GM13977 (cell line): ENCODE measurements at regions not wholly inside any gene's neighbourhood (a gene's known extent, or its start where the extent isn't known, plus 50 kb on each side); places are given as distances from the start of the nearest gene placed in this dataset.

Source experiments
- DNase-seq: peaks from one replicate; pipeline ENCODE4 v3.0.0; 2012; ENCODE audit warnings: low spot score
- CTCF ChIP-seq: IDR thresholded peaks from 2 replicates; pipeline ENCODE4 v1.5.1; 2012; ENCODE audit warnings: mild to moderate bottlenecking, control low read depth; ENCODE audit not compliant: insufficient read depth; ENCODE audit errors: extremely low read depth, missing control alignments
- in situ Hi-C: fragments of 300-500 bp; cut with MboI; formaldehyde crosslinking; loops from one replicate; pipeline ENCODE4 v1.12.0; 2022; ENCODE audit warnings: low sequenced_read_pairs, low pct_unique_long_range_greater_than_20kb, mixed read lengths, inconsistent platforms; ENCODE audit not compliant: unreplicated experiment

DNA sequence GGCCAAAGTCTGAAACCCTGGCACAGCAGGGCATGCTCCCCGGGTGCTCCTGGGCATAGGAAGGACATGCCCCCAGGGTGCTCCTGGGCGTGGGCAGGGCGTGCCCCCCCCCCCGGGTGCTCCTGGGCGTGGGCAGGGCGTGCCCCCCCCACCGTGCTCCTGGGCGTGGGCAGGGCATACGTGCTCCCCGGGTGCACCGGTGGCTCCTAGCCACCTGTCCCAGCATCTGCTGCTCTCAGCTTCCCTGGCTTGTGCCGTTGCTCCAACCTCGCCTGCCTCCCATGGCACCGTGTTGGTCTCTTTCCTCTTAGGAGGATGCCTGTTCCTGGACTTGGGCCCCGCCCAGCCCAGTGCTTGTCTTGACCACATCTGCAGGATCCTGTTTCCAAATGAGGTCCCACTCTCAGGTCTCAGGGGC, 95.6 kb upstream of the CTDP1 start:
- no peak for TF ChIP-seq CTCF
- DNase-seq = no peak
- in situ Hi-C loops = no loop called here

DNA sequence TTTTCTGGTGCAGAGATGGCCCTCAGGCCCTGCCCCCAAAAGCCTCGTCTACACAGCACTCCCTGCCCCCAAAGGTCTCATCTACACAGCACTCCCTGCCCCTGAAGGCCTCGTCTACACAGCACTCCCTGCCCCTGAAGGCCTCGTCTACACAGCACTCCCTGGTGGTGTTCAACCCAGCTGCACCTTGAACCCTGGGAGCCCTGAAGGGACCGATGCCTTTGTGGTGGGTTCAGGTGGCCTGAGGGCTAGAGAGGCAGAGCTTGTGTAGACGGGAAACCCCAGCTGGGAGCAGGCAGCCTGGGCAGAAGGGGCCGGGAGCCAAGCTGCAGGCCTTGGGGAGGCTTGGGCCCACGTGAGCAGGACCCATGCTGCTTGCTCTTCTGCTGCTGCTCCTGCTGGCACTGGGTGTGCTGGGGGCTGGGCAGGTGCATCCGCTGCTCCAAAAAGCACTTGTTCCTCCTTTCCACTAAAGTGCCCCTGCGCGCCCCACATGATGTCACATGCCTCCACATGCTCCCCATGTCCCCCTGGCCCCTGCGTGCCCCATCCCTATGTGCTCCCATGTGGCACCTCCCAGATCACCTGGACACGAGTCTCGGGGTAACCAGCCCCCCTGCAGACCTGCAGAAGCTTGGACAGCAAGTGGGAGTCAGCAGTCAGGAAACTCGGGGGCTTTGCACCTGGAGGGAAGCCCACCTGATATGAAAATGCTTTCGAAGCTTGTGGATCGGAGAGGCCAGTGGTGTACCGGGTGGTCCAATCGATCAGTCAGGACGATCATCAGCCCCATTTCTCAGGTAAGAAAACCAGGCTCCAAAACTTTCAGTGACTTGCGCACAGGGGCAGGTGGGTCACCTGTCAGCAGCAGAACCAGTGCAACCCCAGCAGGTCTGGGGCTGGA, 94.9 kb upstream of the CTDP1 start:
- in situ Hi-C loops = no loop called here
- DNase-seq = no peak
- TF ChIP-seq CTCF = no peak

DNA sequence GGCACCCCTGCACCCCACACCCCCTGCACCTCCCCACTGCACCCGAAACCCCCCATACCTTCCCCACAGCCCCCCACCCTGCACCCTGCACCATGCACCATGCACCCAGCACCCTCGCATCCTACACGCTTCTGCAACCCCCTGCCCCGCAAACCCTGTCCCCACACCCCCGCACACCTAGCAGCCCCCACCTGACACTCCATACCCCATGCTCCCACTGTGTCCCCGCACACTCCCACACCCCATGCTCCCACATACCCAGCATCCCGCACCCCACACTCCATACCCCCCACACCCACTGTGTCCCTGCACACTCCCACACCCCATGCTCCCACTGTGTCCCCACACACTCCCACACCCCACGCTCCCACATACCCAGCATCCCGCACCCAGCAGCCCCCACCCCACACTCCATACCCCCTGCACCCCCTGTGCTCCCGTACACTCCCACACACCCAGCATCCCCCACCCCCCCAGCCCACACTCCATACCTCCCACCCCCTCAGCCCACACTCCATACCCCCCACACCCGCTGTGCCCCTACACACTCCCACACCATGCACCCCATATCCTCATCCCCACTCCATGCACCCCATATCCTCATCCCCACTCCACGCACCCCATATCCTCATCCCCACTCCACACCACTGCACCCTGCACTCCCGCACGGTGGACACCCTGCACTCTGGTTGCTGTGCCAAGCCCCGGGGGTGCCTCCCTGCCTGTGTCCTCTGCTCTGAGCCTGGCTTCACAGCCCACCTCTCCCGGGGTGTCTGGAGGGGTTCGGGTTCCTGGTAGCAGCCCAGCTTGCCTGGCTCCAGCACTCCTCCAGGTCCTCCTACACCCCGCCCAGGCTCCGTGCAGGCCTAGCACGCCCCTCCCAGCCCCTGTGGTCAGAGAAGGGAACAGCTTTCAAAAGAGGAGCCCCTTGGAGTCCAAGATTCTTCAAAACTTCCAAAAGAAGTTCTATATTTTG, 93.9 kb upstream of the CTDP1 start:
- TF ChIP-seq CTCF = no peak
- DNase-seq = no peak
- in situ Hi-C loops = no loop called here

DNA sequence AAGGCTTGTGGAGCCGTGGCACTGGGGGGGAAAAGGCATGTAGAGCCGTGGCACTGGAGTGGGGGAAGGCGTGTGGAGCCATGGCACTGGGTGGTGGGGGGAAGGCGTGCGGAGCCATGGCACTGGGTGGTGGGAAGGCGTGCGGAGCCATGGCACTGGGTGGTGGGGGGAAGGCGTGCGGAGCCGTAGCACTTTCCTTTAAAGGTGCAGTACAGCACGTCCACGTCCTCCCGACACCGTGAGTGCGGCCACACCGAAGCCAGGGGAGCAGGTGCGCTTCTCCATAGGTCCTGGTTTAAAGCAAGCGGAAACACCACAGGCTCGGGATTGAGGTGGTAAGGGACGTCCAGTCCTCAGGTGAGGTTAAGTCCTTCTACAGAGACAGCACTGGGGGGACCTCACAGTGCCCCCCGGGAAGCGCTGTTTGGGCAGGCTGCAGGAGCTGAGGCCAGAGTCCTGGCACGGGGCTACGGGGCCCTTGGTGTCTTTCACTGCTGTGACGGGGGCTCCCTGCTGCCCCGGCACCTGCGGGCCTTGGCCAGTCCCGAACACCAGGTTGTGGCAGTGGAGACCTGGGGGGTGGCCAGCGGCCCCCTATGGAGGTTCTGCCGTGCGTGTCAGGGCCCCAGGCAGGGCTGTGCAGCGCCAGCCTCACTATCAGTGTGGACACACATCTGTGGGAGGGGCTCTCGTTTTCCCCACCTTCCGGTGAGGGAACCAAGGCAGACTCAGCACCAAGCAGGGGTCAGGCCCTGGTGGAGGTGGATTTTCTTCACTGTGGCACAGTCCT, 93.0 kb upstream of the CTDP1 start:
- in situ Hi-C loops = no loop called here
- no peak for TF ChIP-seq CTCF
- no peak for DNase-seq

DNA sequence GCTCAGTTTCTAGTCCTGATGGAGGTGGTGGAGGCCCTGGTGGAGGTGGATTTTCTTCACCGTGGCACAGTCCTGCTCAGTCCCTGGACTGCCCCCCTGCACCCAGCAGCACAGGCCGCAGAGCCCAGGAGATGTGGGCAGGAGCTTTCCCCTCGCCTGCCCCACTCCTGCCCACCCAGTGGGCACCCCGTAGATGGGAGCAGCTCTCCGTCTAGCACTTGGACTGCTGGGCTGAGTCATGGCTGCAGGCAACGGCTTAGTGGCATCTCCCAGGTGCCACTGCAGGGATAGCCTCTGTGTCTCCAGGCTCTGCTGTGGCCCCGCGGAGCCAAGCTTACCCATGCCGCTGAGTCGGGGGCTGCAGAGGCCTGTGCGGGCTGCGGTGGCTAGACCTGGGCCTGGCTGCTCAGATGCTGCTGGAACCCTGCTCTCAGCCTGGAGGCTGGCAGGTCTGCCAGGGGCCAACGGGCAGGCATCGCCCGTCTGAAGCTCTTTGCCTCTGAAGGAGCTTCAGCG, 92.3 kb upstream of the CTDP1 start:
- no peak for TF ChIP-seq CTCF
- no peak for DNase-seq
- in situ Hi-C loops = no loop called here
